ENCODE measurements at regions not wholly inside any gene's neighbourhood (a gene's known extent, or its start where the extent isn't known, plus 50 kb on each side); places are given as distances from the start of the nearest gene placed in this dataset.

GRCh38 chr15:35209838-35210237, 124.7 kb upstream of the NANOGP8 start:
- no peak for TF ChIP-seq CTCF (conservative IDR thresholded peaks at IDR 0.05)
- no peak for TF ChIP-seq EZH2 (IDR thresholded peaks at IDR 0.05; ENCODE audit: low read depth)
